Activated T-cell treated with anti-CD3 and anti-CD28 coated beads for 1 hour (primary cell): ENCODE measurements at regions not wholly inside any gene's neighbourhood (a gene's known extent, or its start where the extent isn't known, plus 50 kb on each side); places are given as distances from the start of the nearest gene placed in this dataset.

Experiments used
- DNase-seq: peaks from one replicate; pipeline ENCODE4 v3.0.0-alpha.2; 2020; ENCODE audit warnings: low read depth

DNA sequence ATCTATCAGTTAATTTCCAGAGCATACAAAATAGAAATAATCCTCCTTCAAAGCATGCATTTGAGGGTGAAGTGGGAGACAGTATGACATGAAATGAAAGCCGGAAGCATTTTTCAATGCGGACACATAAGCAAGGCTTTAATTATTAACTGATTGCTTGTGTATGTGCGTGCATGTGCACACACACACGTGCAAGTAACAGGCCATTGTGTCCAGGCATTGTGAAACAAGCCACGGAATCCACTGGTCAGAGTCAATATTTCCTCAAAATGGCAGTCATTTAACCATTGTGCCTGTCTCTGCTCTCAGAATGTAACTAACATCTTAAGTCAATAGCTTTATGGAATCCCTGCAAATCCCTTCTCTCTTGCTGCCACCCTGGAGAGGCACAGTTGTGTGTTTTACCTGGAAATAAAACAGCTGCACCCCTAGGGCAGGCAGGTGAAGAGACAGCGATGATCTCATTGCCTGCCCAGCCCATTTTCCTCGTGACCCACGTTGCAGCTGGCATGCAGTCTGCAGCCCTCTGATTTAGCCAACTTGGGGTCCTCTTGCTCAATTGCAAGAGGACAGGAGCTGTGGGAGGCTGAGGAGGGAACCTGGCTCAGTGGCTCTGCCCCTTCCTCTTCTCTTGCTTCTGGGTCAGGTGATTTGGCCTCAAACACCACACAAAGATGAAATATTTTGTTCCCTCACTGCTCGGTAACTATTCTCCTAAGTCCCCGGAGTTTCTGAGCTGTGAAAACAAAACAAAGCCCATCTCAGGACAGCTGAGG, 500.9 kb upstream of the ZMIZ1 start:
- DNase-seq: no peak

DNA sequence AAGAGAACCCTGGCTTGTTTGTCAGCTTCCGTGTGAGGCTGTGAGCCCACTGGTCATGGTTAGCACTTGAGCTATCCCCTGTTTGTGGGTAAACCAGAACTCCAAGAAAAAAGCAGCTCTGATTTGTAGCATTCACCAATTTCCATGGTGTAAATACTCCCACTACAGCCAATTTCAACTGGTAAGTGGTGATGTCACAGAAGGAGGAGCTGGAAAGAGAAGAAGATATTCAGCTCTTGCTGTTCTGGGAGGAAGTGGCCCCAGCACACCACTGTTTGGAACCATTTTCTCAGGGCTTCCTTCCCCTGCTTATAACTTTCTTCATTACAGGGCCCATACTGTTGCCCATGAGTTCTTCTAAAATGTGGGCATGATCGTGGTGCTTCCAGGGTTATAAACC, 500.1 kb upstream of the ZMIZ1 start:
- no peak for DNase-seq

DNA sequence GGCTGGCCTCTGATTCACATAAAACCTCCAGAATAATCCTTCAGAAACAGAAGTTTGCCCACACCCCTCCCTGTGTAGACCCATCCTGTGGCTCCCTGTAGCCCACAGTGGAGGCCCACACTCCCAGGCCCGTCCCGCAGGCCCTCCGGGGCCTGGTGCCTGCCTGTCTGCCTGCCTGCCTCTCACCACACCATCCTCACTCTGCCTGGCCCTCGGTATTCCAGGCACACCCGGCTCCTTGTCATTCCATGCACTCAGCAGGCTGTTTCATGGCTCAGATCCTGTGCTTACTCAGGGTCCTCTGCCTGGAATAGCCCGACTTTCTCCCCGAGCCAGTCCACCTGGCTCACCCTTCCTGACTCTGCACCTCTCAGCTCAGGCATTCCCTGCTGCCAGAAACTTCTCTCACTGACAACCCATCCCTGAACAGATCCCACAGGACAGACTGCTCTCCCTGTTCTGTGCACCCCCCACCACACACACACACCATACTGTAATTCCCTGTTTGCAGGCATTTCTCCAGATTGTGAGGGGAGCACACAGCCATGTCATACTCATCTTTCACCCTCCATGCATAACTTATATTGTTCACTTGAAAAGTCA, 498.0 kb upstream of the ZMIZ1 start:
- DNase-seq: no peak

DNA sequence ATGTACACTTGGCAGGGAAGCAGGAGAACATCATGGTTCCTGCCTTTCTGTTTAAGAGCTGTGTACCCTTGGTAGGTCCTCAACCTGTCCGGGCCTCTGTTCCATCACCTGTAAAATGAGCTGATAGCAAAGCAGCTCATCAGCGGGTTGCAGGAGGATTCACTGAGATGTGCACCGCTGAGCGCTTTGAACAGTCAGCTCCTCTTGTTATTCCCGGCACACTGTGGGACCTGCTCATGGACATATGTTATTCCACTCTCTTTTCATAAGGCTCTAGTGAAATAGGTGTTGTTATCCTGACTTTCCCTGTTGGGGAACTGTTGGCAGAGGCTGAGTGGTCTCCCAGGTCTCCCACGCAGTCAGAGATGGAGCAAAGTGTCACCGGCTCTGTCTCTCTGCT, 497.5 kb upstream of the ZMIZ1 start:
- no peak for DNase-seq

- DNase-seq: no peak
Observed at GRCh38 chr10:78571891-78572290, 496.9 kb upstream of the ZMIZ1 start.

DNA sequence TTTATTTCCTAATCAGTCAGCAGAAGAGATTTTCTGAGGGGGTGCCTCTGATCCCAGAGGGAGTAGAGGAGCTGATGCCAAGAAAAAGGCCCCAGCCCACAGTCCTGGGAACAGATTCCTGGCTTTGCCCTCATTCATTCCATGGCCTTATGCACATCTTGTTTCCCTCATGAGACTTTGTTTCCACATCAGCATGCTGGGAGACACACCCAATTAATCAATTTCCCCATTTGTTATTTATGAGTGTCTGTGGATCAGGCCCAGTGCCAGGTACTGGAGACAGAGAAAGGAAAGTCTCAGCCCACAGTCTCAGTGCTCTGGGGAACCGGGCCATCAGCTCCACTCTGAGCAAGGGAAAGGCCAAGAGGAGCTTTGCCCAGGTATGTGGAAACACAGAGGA, 496.2 kb upstream of the ZMIZ1 start:
- DNase-seq: no peak

DNA sequence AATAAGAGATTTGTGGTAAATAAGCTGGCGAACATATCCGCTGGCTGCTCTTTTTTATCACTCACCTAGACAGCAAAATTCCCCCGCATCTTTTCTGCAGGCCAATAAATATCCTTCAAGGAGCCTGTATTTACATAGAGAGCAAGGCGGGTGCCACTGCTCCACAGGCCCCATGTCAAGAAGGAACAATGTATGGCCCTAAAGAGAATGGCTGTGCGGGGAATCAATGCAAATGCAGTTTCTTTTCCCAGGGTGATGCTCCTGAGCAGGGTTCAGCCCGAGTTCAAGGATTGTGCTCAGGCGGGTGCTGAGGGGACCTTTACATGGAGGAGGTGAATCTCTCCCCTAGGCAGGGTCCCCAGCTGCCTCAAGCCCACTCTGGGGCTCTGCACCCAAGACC, 494.2 kb upstream of the ZMIZ1 start:
- DNase-seq: no peak

GRCh38 chr10:78575400-78575799, 493.4 kb upstream of the ZMIZ1 start:
- DNase-seq: no peak

GRCh38 chr10:78576276-78576675, 492.5 kb upstream of the ZMIZ1 start:
- DNase-seq: no peak

DNA sequence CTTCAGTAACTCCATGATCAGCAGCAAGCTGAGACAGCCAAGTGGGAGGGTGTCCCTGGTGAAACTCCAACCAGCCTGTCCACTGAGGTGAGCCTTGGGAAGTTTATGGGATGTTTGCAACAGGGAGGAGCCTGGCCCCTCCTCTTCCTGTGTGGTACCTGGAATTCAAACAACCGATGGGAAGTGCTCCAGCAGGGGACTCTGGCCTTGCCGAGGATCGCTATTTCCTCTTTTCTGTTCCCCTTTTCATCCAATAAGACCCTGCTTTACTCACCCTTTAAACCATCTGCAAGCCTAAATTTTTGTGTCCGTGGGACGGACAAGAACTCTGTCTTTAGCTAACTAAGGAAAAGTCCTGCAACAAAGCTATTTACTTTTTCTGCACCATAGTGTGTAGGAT, 491.1 kb upstream of the ZMIZ1 start:
- DNase-seq: no peak

DNA sequence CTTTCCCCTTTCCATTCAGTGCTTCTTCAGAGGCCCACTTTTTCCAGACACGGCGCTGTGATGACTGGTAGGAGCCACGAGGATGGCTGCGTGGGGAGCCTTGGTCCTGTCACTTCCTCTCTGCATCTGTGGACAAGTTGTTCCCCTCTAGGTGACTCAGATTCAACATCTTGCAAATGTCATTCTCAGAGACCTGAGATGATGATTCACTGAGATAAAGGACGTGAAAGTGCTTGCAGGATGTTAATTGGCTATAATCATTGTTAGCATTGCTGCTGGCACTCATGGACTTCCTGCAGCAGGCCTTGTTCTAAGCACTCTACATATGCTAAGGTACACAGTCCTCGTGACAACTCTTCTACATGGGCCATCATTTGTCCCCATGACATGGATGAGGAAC, 489.8 kb upstream of the ZMIZ1 start:
- DNase-seq: no peak

- no peak for DNase-seq
Observed at GRCh38 chr10:78579576-78579975, 489.2 kb upstream of the ZMIZ1 start.

GRCh38 chr10:78579995-78580394, 488.8 kb upstream of the ZMIZ1 start:
- DNase-seq: no peak

GRCh38 chr10:78581133-78581694, 487.6 kb upstream of the ZMIZ1 start:
- DNase-seq: no peak

DNA sequence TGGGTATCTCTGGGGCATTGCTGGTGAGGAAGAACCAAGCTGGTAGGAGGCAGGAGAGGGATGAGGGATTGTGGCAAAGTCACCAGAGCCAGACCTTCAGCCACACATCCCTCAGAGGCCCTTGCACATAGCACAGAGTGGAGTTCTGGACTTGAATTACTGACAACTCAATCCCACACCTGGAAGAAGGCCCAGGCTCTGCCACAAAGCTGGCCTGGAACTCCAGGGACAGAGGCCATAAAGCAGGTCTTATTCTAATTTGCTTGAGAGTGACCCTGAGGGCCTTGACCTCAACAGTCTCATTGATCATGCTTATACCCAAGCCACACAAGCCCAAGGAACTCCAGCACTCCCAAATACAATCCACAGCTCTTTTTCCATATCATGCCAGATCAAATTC, 486.2 kb upstream of the ZMIZ1 start:
- no peak for DNase-seq

DNA sequence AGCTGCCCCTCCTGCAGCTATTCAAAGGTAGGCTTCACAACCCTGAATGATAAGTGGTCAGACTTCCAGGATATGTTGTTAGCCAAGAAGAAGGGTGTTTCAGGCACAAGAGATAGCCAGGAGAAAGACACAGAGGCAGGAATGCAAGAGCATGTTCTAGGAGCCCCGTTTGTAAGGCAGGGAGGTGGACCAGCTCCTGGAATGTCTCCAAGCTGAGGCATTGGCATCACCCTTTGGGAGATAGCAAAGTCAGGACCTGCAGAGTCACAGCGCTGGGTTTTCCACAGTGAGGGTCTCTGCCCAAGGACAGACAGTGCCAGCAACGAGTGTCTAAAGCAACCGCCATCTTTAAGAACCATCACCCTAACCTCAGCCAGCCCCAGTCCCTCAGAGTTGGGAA, 484.5 kb upstream of the ZMIZ1 start:
- no peak for DNase-seq

- DNase-seq: no peak
Observed at GRCh38 chr10:78584681-78585080, 484.1 kb upstream of the ZMIZ1 start.

- DNase-seq: no peak
Observed at GRCh38 chr10:78585952-78586351, 482.8 kb upstream of the ZMIZ1 start.

GRCh38 chr10:78588194-78588811, 480.5 kb upstream of the ZMIZ1 start:
- DNase-seq: no peak

- DNase-seq: no peak
Observed at GRCh38 chr10:78589687-78590086, 479.1 kb upstream of the ZMIZ1 start.

- no peak for DNase-seq
Observed at GRCh38 chr10:78591066-78591465, 477.7 kb upstream of the ZMIZ1 start.

DNA sequence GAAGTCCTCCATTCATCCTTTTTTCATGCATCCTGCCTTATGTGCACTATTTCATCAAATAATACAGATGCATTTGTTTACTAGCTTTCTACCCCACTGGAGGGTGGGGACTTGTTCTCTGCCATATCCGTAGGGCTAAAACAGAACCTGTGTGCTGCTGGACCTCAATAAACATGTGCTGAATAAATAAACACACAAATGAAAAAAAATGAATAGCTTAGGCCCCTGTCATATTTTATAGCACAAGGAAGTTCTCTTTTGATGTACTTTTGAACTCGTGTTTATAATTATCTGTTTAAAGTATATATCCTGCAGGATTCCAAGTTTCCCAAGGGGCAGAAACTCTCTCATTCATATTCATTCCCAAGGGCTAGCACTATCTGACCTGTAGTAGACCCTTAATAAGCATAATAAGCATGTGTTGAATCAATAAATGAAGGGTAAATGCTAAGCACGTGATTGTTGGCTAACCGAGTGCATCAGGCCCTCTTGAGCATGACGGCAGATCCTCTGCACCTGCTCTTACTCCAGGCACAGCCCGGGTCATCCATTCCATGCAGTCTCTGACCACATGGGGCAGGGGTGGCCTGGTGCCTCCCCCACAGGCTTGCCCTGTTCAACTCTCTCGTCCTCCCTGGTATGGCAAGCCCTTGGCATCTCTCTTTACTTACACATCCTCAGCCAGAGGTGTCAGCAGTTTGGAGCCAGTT, 474.1 kb upstream of the ZMIZ1 start:
- no peak for DNase-seq

DNA sequence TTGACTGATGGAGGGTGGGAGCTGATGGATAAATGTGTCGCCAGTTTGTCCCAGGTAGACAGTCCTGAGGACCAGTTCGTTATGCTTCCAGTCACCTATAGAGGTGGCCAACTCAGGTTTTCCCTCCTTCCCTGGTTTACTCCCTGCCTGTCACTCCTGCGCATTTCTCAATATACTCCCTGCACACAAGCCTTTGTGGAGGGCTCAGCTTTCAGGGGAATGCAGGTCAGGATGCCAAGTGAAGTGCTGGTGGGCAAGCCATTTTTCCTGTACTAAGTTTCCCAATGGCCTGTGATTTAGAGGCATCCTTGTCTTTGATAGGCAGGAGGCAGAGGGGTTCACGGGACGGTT, 473.5 kb upstream of the ZMIZ1 start:
- no peak for DNase-seq
